Keratinocyte (primary cell): ENCODE measurements at regions not wholly inside any gene's neighbourhood (a gene's known extent, or its start where the extent isn't known, plus 50 kb on each side); places are given as distances from the start of the nearest gene placed in this dataset.

Experiments used
- CTCF ChIP-seq, 3 experiments: IDR thresholded peaks in 1 of 3; conservative IDR thresholded peaks in 1 of 3; optimal IDR thresholded peaks in 1 of 3; 2 replicates in 2 of 3; 3 replicates in 1 of 3; pipeline versions ENCODE3 to v1.5.1; 2011; ENCODE audit warnings: low read length in 3 of 3, mild to moderate bottlenecking in 3 of 3, moderate library complexity in 2 of 3, control low read depth in 1 of 3, inconsistent platforms in 1 of 3; ENCODE audit not compliant: insufficient read depth in 2 of 3; ENCODE audit errors: extremely low read depth in 1 of 3
- EZH2 ChIP-seq: IDR thresholded peaks from one replicate; pipeline ENCODE4 v1.6.1; 2012; ENCODE audit warnings: inconsistent platforms, mild to moderate bottlenecking, low read length, moderate library complexity

- TF ChIP-seq CTCF (optimal IDR thresholded peaks at IDR 0.05 in 1 of 3, IDR thresholded peaks at IDR 0.05 in 1 of 3, conservative IDR thresholded peaks at IDR 0.05 in 1 of 3; ENCODE audit: extremely low read depth in 1 of 3, insufficient read depth in 2 of 3, low read length in 3 of 3) (no peak), EZH2 (no peak)
These were observed 1015.2 kb downstream of the XPNPEP1 start for GRCh38 chr10:108908096-108908495.
